Effector memory CD4-positive, alpha-beta T cell (primary cell): ENCODE measurements at regions not wholly inside any gene's neighbourhood (a gene's known extent, or its start where the extent isn't known, plus 50 kb on each side); places are given as distances from the start of the nearest gene placed in this dataset.

Source experiments
- DNase-seq, 3 donors: peaks; one replicate each; pipeline ENCODE4 v3.0.0-alpha.2; 2020
- H3K27ac ChIP-seq: 2 replicates; pipeline ENCODE4 v1.7.0; 2013; ENCODE audit warnings: mild to moderate bottlenecking, low read length, moderate library complexity; ENCODE audit not compliant: insufficient read depth, poor library complexity, severe bottlenecking
- H3K27me3 ChIP-seq: replicated peaks from 2 replicates; pipeline ENCODE4 v1.7.0; 2013; ENCODE audit warnings: mild to moderate bottlenecking, low read length; ENCODE audit not compliant: insufficient read depth, control insufficient read depth, poor library complexity, severe bottlenecking
- H3K36me3 ChIP-seq: 2 replicates; pipeline ENCODE4 v1.7.0; 2013; ENCODE audit warnings: mild to moderate bottlenecking, low read length, moderate library complexity; ENCODE audit not compliant: control insufficient read depth, insufficient read depth
- H3K4me1 ChIP-seq: 2 replicates; pipeline ENCODE4 v1.7.0; 2013; ENCODE audit warnings: low read length, mild to moderate bottlenecking; ENCODE audit not compliant: control insufficient read depth, insufficient read depth, poor library complexity, severe bottlenecking
- H3K4me3 ChIP-seq: 2 replicates; pipeline ENCODE4 v1.7.0; 2013; ENCODE audit warnings: low read length, low read depth, mild to moderate bottlenecking; ENCODE audit not compliant: insufficient read depth, poor library complexity, severe bottlenecking
- H3K9me3 ChIP-seq: 2 replicates; pipeline ENCODE4 v1.7.0; 2013; ENCODE audit warnings: mild to moderate bottlenecking, low read length, moderate library complexity; ENCODE audit not compliant: control insufficient read depth

DNA sequence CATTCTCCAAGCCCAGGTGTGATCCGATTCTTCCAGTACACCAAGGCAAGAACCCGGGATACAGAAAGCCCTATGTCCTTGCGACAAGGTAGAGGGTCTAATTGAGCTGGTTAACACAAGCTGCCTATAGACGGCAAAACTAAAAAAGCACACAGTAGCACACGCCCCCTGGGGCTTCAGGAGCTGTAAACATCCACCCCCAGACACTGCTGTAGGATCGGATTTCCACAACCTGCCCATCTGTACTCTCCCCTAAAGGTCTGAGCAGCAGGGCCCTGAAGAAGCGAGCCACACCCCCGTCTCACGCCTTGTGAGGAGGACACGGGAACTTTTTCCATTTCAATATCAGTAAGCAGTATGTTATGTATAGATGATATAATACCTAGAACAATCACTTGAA lies 624.7 kb downstream of the BUD13 start:
- no peaks in the 10 kb centered on the region for H3K9me3 ChIP-seq
- no peak for DNase-seq
- no peak overlapping the region for H3K27ac ChIP-seq
- no peaks in the 10 kb centered on the region for H3K27me3 ChIP-seq
- H3K4me3 ChIP-seq = no peak overlapping the region
- no peaks in the 10 kb centered on the region for H3K36me3 ChIP-seq
- no peaks in the 10 kb centered on the region for H3K4me1 ChIP-seq

DNA sequence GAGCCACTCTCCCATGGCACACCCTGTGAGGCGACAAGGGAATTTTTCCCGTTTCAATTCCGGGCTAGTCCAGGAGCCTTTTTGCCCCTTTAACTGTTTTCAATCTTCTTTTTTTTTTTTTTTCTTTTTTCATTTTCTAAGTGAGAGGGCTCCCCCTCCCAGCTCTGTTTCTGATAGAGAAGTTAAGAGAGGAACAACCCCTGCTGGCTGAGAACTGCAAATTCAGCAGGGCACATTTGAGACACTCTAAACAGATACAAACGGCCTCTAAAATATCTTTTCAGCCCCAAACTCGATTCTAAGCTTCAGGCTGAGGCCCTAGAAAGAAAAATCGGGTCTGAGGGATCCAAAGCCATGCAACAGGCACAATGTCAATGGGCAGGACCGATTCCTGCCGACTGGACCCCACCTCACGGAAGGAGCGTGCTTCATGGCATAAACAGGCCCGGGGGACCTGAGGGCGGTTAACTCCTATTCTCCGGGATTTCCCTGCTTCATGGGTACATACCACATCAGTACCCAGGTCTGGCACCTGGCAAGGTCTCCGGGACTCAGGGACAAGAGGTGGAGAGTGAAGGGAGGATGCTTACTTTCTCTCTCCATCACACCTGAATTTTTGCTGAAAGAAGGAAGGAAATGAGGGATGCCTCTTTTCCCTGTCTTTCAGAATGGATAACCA lies 627.5 kb downstream of the BUD13 start:
- Histone ChIP-seq H3K27ac (no peak overlapping the region), H3K4me3 (no peak overlapping the region), H3K9me3 (no peaks in the 10 kb centered on the region), H3K27me3 (no peaks in the 10 kb centered on the region), H3K4me1 (no peaks in the 10 kb centered on the region), H3K36me3 (no peaks in the 10 kb centered on the region)
- DNase-seq = no peak

DNA sequence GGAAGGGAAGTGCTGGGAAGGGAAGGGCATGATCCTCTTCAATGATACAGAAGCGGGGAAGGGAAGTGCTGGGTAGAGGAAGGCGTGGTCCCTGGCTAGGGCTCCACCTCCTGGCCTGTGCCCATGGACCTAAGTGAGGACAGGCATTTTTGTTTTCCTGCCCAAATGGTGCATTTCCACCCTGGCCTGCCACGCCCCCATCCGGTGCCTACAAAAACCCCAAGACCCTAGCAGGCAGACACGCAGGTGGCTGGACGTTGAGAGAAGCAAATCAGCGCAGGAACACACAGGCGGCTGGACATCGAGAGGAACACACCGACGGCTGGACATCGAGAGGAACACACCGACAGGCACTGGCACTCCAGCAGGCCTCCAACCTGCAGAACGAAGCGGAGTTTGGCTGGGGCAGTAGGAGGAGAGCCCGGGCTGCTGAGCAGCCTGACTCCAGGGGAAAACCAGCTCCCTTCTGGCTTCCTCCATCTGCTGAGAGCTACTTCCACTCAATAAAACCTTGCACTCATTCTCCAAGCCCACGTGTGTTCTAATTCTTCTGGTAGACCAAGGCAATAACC lies 628.3 kb downstream of the BUD13 start:
- H3K27me3 ChIP-seq = no peaks in the 10 kb centered on the region
- no peaks in the 10 kb centered on the region for H3K36me3 ChIP-seq
- DNase-seq = no peak
- no peak overlapping the region for H3K27ac ChIP-seq
- no peaks in the 10 kb centered on the region for H3K9me3 ChIP-seq
- H3K4me1 ChIP-seq = no peaks in the 10 kb centered on the region
- H3K4me3 ChIP-seq = no peak overlapping the region

DNA sequence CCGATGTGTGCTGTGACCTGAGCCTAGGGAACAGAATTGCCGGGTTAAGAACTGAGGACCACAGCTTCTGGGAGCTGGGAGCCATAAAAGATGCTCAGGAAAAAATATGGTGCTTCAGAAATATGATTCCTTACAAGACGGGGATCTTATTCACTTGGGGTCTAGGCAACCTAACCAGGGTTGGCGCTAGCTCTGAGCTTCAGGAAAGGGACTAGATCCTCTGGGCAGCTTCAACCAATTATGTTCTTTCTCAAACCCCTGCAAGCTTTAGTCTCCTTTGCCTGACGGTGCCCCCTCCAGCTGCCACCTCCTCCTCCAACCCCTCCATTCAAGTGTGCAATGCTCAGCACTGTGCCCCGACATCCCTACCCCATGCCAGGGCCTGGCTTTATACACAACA lies 634.1 kb upstream of the CADM1 start:
- DNase-seq = no peak
- Histone ChIP-seq H3K9me3 (no peaks in the 10 kb centered on the region), H3K4me3 (no peak overlapping the region), H3K36me3 (no peaks in the 10 kb centered on the region), H3K27me3 (no peaks in the 10 kb centered on the region), H3K27ac (no peak overlapping the region), H3K4me1 (no peaks in the 10 kb centered on the region)

DNA sequence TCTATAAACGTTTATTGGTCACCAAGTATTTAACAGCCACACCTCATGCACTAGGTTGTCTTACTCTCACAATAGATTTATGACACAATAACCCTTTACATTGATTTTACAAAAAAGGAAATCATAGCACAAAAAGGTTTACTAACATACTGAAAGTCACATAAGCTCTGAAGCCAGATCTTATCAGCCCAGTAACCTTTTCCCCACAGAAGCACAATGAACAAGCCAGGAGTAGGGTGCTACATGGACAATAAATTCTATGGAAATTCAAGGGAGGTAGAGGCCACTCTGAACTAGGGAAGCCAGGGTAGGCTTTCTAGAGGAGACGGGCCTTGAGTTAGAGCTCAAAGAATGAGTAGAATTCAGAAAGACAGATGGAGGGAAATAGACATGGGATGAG lies 633.5 kb upstream of the CADM1 start:
- Histone ChIP-seq H3K4me1 (no peaks in the 10 kb centered on the region), H3K9me3 (no peaks in the 10 kb centered on the region), H3K27me3 (no peaks in the 10 kb centered on the region), H3K4me3 (no peak overlapping the region), H3K36me3 (no peaks in the 10 kb centered on the region), H3K27ac (no peak overlapping the region)
- DNase-seq = no peak

DNA sequence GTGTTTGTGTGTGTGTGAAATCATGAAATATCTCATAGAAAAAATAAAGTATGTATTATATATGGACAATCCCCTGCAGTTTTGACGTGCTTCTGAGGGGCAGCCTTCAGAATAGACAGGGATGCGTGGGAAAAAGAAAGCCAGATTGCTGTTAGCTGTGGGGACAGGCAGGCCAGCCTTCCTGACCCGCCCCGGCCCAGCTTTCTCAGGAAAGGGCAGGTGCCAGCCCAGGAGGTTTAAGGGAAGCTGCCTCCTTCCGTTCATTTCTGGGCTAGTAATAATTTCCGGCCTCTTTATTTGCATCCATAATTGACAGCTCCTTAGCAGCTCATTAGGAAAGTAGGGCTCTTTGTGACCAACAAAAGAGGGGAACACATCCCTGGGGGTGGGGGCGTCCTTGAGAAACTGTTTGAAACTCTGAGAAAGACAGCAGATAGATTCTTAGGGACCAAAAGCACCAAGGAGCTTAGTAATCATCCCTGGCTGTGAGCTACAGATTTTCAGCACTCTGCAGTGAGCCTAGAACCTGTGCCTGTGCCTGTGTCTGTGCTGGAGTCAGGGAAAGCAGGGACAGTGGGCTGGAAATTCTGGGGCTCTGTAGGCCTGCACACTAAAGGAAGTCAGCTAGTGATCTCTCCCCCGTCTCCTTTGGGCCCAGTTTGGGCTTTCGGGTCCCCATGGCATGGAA lies 632.9 kb upstream of the CADM1 start:
- H3K4me1 ChIP-seq = no peaks in the 10 kb centered on the region
- H3K27ac ChIP-seq = no peak overlapping the region
- H3K4me3 ChIP-seq = no peak overlapping the region
- no peak for DNase-seq
- no peaks in the 10 kb centered on the region for H3K27me3 ChIP-seq
- H3K9me3 ChIP-seq = no peaks in the 10 kb centered on the region
- H3K36me3 ChIP-seq = no peaks in the 10 kb centered on the region

DNA sequence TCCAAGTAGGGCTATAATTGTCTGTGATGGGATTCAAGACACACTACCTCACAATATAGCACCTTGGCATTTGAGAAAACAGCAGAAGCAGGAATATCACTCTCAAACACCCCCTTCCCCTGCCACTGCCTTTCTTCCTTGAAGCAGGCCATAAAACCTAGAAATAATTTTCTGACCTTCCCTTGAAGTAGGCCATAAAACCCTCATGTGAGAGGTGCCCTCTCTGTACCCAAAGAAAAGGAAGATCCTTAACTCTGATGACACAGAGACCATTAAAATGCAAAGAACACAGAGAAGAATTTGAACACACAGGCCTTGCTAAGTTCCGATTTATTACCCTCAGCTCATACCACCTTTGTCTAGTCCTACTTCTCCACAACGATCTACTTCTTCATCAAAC lies 631.7 kb upstream of the CADM1 start:
- H3K27ac ChIP-seq = no peak overlapping the region
- no peaks in the 10 kb centered on the region for H3K4me1 ChIP-seq
- H3K36me3 ChIP-seq = no peaks in the 10 kb centered on the region
- H3K4me3 ChIP-seq = no peak overlapping the region
- H3K9me3 ChIP-seq = no peaks in the 10 kb centered on the region
- DNase-seq = no peak
- no peaks in the 10 kb centered on the region for H3K27me3 ChIP-seq

DNA sequence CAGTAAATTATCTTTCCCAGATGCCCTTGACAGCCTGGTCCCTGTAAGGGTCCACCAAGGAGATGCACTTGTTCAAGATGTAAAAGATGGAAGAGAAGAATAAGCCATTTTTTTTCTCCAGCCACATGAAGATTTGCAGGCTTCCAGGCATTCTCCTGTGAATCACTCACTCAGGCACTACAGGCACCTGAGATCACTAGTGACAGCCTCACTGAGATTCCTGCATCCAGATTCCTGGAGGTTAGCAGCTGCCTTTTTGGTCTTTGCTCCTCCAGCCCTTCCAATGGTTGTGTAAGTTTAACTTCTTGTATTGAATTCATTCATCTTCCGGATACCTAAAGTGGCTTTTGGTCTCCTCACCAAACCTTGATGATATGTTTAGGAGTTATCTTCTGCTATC lies 630.2 kb upstream of the CADM1 start:
- no peak for DNase-seq
- H3K4me1 ChIP-seq = no peaks in the 10 kb centered on the region
- no peaks in the 10 kb centered on the region for H3K9me3 ChIP-seq
- no peak overlapping the region for H3K27ac ChIP-seq
- H3K27me3 ChIP-seq = no peaks in the 10 kb centered on the region
- no peaks in the 10 kb centered on the region for H3K36me3 ChIP-seq
- H3K4me3 ChIP-seq = no peak overlapping the region

DNA sequence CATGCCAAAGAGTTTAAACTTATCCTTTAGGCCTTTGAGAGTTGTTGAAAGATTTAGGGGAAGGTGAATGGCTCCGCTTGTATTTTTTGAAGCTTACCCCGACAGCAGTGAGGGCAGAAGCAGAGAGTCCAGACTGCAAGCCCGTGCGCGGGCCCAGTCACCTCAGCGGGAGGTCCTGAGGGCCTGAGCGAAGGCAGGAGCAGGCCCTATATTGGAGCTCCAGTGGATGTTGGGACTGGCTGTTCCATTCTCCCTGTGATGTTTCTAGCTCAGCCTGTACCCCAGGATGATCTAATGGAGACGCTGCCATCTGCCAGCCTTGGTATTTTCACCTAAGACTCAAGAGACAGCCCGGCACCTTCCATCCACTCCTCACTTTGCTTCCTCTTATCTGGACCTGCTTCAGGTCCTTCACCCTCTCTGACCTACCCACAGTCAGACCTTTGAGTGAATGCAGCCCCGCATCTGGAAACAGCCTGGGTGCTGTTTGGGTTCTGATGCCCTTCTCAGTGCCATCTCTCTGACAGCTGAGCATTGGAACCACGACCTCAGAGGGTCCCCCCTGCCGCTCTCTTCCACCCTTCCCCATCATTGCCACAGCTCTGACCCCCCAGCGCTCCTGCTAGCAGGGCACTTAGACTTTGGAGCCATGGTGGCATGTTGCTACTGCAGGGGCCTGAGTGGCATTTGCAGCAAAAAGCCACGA lies 628.2 kb upstream of the CADM1 start:
- no peaks in the 10 kb centered on the region for H3K9me3 ChIP-seq
- H3K36me3 ChIP-seq = no peaks in the 10 kb centered on the region
- H3K27ac ChIP-seq = no peak overlapping the region
- H3K27me3 ChIP-seq = no peaks in the 10 kb centered on the region
- H3K4me1 ChIP-seq = no peaks in the 10 kb centered on the region
- H3K4me3 ChIP-seq = no peak overlapping the region
- no peak for DNase-seq

DNA sequence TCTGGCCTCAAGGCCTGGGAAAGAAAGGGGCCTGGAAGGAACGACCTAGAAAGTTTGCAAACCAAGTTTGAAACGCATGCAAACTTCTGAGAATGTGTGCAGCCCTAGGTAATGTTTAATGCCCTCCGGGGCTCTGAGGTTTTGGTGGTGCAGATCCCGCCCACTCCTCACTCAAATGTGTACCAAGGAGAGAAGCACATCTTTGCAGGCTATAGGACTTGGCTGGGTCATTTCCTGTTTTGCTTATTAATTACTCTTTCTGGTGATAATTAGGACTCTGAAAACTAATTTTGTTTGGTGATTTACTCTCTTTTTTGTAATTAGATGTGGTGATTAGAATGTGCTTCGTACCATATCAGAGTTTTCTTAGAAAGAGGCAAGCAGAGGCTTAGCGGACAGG lies 625.9 kb upstream of the CADM1 start:
- H3K27ac ChIP-seq = no peak overlapping the region
- no peak for DNase-seq
- no peaks in the 10 kb centered on the region for H3K4me1 ChIP-seq
- H3K36me3 ChIP-seq = no peaks in the 10 kb centered on the region
- H3K9me3 ChIP-seq = no peaks in the 10 kb centered on the region
- no peak overlapping the region for H3K4me3 ChIP-seq
- H3K27me3 ChIP-seq = no peaks in the 10 kb centered on the region
